ENCODE measurements at regions not wholly inside any gene's neighbourhood (a gene's known extent, or its start where the extent isn't known, plus 50 kb on each side); places are given as distances from the start of the nearest gene placed in this dataset.

- TF ChIP-seq CTCF (IDR thresholded peaks at IDR 0.05 in 8 of 11, conservative IDR thresholded peaks at IDR 0.05 in 3 of 11) (no peak), POLR2AphosphoS5 (IDR thresholded peaks at IDR 0.05) (no peak)
Measured at GRCh38 chr7:106597751-106598546, 63.0 kb downstream of the CCDC71L start.

All from spleen (tissue), 7 donors.